GM21515 (cell line): ENCODE measurements at regions not wholly inside any gene's neighbourhood (a gene's known extent, or its start where the extent isn't known, plus 50 kb on each side); places are given as distances from the start of the nearest gene placed in this dataset.
"Not testable (repeated sequence)": the region's sequence is repeated elsewhere in the genome, so short reads cannot be mapped to it uniquely, and the experiment has no call there.

Experiments used
- ATAC-seq: cut with Tn5 transposase; IDR thresholded peaks from one replicate; pipeline ENCODE4 v1.9.1; 2021; ENCODE audit not compliant: unreplicated experiment

DNA sequence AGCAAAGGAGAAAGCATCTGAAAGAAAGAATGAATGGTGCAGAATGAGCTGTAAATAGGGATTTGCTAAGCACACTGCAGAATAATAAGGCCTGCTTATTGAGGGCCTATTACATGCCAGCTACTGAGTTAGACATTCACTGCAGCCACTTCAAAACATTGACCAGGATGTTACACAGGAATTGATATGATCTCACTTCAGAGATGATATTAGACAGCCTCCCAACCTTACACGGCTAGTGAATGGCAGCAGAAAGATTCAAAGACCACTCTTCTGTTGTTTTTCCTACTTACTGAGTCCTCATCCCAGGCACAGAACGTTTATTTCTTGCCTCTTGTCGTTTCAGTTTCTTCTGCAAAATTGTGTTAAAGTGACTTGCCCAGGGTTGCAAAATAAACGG lies 1209.9 kb upstream of the WWC1 start:
- no peak for ATAC-seq

DNA sequence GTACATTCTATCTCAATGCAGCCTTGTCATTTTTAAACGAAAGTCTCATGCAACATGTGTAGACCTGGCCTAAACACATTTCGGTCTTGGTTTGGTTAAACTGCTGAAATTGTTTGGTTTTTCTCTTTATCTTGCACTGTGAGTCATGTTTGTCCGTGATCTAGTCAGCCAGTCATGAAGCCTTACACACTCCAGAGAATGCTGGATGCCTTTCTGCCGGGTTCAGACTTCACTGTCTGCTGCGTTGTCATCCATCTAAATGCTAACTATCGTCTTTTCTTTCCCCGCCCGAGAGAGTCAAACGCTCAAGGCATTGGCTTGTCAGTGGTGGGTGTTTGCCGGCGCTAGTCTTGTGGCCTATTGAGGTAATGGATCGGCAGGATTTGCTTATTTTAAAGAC lies 1194.6 kb upstream of the WWC1 start:
- no peak for ATAC-seq

DNA sequence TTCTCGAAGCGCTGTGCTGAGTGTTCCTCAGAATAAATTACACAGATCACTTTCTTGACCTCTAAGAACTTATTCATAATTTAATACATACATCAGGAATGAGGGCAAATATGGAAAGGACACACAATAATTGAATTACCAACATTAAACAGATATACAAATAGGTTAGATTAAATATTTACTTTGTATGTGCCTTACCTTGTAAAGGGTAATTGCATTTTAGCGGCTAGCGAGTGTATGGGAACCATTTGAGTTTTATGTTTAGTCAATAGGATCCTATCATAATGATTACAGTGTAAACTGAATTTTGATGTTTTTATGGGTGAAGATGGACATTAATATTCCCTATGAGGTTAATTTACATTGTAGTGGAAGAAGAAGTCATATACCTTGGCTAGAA lies 1187.1 kb upstream of the WWC1 start:
- no peak for ATAC-seq

DNA sequence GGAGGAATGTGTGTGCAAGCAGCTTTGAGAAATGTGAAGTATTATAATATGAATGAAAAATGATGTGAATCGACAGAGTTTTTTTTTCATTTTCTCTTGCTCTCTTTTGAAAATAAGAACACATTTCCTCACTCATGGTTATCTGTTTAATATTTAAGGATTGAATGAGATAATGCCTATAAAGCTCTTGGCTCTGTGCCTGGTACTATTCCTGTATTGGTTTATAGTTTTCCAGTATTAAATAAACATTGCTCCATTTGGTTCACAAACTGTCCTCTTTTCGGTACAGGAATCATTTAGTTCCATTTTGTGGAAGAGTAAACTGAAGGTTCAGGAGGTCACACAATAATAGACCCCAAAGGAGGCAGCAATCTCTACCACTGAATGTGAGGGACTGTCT lies 1185.5 kb upstream of the WWC1 start:
- ATAC-seq, result no peak

DNA sequence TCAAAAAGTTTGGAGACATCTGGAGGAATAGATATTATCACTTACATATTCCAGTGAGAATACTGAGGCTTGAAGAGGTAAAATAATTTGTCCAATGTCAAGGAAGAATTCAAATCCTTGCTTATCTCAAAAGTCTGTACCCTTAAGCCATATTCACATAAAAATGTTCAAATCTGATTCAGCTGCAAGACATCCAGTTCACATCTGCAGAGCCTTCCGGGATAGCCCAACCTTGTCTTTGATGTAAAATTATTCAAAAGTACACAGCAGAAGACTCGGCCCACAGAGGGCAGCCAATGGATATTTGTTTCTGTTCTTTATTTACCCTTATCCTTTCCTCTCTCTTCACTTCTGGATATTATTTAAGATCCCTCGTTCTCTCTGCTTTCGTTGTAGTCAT lies 1183.8 kb upstream of the WWC1 start:
- no peak for ATAC-seq

DNA sequence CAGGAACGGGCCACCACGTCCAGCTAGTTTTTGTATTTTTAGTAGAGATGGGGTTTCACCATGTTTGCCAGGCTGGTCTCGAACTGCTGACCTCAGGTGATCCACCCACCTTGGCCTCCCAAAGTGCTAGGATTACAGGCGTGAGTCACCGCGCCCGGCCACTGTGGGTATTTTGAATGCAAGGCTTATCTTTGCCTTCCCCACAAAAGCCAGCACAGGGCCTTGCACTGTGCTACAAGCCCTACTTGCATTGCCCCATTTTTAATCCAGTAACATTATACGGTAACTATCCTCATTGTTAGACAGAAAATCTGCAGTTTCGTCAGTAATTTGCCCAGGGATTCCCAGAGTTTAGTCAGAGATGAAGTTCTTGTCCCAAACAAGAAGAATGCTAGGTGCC lies 1183.2 kb upstream of the WWC1 start:
- not testable (repeated sequence) for ATAC-seq

DNA sequence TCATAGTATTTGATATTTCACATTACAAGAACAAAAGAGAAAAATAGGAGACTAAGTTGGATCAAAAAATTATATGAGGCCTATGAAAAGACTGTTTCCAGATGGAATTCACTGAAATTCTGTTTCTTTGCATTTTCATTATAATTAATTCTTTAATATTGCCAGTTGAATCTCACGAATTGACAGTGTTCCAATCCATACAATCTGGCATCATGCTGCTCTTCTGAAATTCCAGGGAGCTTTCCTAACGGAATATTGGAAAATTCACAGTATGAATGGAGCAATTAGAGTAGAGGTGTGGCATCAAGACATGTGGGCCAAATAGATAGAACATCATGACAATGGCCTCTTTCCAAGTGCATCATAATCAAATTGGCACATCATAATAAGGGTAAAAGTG lies 1178.9 kb upstream of the WWC1 start:
- no peak for ATAC-seq

DNA sequence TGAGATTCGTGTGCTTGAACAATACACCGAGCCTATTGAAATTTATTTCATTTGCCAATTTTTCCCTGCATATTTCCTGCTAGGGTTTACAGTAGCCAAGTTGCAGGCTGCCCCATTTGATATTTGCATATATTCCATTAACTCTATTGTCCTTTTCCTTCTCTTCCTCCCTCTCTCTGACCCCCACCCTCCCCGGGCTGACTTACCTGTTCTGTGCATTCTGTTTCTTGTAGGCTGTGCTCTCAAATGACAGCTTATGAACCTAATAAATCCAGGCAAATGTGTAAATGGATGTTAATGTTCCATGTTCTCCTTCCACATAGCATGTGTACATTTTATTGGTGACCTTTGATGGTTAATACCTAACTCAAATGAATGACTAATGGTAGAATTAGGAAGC lies 1169.2 kb upstream of the WWC1 start:
- no peak for ATAC-seq

DNA sequence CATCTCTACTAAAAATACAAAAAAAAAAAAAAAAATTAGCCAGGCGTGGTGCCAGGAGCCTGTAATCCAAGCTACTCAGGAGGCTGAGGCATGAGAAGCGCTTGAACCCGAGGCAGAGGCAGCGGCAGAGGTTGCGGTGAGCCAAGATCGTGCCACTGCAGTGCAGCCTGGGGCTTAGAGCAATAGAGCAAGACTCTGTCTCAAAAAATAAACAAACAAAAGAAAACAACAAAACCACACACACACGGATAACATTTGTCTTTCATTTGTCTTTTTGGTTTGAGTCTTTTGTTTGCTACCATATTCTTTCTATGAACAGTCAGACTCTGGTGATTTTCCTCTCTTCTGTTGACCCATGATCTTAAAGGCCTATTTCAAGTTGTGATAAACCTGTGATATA lies 1168.3 kb upstream of the WWC1 start:
- ATAC-seq, result no peak

DNA sequence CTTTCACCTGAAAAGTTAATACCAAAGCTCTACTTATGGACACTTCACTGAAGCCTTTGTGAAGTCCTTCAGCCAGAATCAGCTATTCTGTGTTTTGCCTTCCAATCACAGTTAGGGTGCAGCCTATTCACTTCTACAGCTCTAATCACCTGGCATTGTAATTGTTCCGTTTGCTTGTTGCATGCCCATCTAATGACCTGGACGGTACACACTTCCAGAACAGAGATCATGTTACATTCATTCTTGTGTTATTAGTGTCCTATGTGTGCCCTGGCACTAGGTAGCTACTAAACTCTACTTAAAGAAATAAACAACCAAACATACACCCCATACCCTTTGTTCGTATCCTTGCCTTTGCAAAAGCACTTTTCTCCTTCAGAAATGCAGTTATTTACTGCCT lies 1162.9 kb upstream of the WWC1 start:
- no peak for ATAC-seq

DNA sequence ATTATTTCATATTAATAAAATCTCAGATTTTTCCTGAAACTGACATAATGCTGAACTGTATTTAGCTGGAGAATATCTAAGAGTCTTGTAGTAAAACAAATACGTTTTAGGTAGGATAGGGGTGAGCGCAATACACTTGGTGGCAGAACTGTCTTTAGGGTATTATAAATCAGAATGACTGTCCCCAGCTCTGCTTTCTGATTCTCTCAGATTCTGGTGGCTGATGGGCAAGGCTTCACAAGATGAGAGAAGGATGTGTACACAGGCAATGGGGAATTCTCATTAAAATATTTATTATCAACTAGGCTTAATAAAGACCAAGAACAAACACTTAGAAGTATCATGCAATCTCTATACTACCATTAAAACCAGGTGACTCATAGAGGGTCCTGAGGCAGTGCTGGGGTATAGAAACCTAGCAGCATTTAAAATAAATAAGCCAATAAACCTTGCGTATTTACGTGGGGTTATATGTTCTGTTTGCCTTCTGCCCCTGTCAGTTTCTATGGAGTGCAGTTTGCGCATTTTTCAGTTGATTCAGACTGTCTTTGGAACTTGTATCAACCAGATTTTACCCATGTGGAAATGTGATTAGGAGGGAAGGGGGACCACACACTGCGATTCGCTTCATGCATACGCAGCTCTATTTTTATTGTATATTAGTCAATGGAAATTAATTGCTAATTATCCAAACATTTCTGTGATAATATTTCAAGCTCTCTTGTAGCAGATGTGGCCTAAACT lies 1150.7 kb upstream of the WWC1 start:
- ATAC-seq, result no peak

DNA sequence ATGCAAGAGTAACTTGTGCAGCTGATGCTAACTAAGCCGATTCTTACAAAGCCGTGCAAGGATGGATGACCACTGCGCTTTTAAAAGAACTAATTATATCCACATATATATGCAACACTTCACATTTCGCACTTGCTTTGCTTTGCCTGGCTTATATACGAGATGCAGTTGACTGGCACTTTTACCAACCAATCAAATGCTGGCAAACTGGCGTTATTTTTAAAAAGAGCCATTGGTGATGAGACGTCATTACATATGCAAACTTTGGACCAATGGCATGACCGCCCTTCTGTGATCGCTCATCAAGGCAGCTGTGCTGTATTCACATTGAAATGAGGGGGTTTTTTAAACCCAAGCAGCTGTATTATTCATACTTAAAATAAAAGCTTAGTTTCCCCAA lies 1147.7 kb upstream of the WWC1 start:
- no peak for ATAC-seq

DNA sequence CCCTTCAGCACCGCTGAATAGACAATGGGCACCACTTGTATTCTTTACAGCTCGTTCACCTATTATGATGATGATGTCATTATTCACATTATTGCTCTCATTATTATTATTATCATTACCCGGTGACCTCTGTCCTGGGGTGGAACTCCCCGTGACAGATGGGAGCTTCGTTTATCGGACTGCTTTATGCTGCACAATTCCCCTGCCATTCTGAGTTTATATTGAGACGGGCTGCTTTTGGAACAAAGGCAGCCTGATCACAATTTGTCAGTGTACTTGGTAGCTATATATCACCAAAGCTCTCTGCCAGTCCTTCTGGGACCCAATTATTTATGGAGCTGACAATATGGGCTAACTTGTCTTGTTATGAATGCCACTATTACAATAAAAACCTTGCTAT lies 1145.6 kb upstream of the WWC1 start:
- no peak for ATAC-seq

DNA sequence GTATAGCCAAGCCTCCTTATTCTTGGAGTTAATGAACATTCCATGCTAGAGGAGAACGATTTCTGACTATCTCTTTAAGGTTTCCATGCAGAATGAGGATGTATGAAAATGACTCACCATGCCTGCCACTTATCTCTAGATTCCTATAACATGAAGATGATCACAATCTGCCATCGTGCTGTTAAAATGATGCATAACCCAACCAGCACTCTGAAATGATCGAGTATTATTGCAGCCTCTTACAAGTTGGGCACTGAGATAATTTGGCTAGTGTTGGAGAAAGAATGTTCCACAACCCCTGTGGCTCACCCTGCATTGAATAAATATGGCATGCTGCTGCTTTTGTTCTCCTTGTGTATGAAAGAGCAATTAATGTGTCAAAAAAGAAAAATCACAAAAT lies 1143.6 kb upstream of the WWC1 start:
- ATAC-seq, result no peak

DNA sequence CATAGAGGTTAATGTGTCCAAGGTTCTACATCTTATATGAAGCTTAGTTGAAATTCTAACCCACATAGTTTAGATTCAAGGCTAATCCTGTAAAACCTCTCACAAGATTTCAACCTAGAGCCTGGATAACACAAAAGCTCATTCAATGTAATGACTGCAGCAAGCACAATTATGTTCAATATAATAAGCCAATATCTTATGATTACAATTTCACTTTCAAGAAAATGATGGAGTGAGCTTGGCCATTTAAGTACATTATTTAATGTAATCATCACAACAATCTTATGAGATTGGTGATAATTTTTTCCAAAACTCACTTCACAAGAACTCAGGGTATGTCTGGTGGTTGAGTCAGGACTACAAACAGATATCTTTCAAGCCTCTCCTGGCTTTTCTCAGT lies 1140.8 kb upstream of the WWC1 start:
- ATAC-seq, result no peak

DNA sequence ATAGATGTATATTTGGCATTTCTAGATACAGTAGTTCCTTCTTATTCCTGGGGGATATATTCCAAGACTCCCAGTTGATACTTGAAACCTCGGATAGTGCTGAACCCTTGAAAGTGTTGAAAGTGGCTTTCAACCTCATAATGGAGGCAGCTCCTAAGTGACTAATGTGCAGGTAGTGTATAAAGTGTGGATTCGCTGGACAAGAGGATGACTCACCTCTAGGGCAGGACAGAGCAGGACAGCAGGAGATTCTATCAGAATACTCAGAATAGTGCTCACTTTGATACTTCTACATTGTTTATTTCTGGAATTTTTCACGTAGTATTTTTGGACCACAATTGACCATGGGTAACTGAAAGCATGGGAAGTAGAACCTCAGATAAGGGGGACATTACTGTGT lies 1138.9 kb upstream of the WWC1 start:
- no peak for ATAC-seq

DNA sequence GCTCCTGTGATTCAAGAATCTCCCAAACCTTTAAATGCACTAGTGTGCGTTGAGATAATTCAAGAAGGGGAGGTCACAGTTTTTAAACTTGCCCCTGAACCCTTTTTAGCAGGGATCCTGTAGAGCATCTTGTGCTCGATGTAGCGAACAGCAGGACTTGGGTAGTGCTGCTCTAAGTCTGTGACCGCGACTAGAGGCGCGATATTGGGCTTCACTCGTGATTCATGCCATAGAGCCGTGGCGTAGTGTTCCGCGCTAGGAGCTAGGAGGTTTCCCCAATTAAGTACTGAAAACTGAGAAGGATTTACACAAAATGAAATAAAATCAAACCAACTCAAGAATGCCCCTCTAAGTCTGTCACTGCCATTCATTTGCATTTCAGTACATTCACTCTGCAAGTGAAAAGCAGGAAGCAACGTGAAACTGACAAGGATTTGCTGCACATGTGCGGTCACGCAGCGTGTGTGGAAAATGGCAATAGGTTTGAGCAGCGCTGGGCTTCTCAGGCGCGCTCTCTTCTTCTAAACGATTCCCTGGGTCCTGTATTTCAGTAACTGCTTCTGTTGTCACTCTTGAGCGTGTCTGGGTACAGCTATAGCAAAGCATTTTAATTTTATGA lies 1135.9 kb upstream of the WWC1 start:
- ATAC-seq, result no peak

DNA sequence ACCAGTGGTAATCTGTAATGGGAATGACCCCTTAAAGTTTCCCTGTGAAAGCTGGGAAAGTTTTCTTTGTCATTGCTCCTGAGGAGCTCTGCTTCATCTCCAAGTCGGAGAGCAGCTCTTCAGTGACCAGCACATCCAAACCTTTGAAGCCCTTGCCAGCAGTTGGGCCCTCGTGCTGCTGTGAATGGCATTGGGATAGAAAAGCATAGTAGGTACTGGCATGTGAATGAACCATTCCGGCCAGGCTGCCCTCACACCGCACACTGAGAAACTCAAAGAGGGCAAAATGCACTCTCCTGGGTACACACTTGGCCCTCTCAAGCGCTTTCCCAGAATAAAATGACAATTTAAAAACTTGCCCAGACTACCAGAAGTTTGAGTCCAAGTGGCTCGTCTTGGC lies 1135.0 kb upstream of the WWC1 start:
- ATAC-seq, result no peak

DNA sequence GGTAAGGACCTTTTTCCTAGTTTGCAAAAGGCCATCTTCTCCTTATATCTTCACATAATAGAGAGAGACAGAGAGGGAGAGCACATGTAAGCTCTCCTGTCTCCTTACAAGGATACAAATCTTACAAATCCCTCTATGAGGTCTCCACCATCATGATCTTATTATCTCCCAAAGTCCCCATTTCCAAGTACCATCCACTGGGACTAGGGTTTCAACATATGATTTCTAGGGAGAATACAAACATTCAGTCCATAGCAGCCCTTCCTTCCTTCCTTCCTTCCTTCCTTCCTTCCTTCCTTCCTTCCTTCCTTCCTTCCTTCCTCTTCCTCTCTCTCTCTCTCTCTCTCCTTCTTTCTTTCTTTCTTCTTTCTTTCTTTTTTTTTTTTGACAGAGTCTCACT lies 1132.9 kb upstream of the WWC1 start:
- ATAC-seq, result no peak

DNA sequence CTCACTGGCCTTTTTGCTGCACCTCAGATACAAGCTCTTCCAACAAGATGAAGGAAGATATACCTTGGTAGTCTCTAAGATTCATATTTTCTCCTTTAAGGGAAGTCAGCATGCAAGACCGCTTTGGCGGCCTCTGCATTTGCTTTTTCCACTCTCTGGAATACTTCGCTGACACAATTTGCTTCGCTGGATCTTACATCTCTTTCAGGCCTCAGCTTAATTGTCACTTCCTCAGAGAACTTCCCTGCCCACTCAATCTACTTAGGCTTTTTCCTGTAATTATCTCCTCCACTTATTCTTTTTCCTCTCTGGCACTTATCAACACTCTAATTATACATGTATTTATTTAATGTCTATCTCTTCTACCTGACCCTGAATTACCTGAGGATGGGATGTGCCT lies 1131.1 kb upstream of the WWC1 start:
- no peak for ATAC-seq

DNA sequence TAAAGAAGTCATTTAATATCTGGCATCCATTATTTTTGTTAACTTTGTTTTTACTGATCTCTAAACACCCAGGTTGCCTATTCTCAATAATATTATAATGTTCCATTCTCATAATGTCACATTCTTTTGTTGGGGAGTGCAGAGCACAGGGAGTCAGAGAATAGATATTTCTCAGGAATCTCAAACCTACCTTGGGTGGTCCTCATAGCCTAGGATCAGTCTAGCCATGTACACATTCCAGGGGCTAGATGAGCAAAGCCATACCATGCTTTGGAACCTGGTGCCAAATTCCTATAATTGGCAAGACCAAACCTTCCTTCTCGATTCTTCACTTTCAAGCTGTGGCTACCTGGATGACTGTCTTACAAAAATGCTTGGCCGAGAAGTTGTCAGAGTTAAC lies 1124.7 kb upstream of the WWC1 start:
- no peak for ATAC-seq

DNA sequence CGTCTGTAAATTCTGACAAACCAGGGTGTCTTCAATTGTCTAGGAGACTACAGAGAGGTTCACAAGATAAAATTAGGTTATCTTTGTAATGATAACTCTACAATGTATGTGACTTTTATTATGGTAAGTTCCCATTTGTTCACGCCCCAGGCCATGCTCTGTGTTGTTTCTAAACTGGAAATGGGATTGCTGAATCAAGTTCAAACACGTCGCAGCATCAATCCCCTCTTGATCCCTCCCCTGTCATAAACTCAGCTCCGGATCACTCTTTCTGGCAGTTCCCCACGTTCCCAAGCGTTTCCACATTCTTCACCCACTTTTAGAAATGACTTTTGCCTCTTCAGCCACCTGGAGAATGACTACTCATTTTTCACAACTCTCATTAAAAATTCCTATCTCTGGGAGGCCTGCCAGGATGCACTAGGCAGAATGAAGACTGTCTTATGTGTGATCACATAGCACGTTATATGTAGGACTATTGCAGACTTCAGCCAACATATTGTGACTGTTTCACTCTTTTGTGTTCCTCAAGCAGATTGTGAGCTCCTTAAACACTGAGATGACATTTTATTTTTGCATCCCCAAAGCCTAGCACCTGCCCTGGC lies 1124.2 kb upstream of the WWC1 start:
- no peak for ATAC-seq

DNA sequence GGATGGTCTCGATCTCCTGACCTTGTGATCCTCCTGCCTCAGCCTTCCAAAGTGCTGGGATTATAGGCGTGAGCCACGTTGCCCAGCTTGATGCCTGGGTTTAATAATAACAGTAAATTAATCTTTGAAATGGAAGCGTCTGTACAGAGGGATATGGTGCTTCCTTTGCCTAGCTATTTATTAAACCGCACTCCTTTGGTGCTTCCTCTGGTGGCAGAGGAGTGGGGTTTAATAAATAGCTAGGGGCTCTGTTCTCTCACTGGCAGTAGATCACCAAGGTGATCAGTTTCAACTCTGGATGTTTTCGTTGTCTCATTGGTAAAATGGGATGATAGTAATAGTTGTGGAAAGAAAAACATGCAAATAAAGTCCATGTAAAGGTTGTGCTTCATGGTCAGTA lies 1122.5 kb upstream of the WWC1 start:
- ATAC-seq, result no peak
